Activated CD4-positive, alpha-beta T cell treated with anti-CD3 and anti-CD28 coated beads, Interleukin-2, Interleukin-4, amounts not matched to agents 100 ng/mL and 50 ng/mL, durations not matched to agents 16 hours and 8 hours (primary cell): ENCODE measurements at regions not wholly inside any gene's neighbourhood (a gene's known extent, or its start where the extent isn't known, plus 50 kb on each side); places are given as distances from the start of the nearest gene placed in this dataset.

Source experiments
- DNase-seq: peaks from one replicate; pipeline ENCODE4 v3.0.0-alpha.2; 2020; ENCODE audit warnings: low spot score

- no peak for DNase-seq
These were observed 59.0 kb downstream of the RPS29 start for GRCh38 chr14:49527221-49527620.

GRCh38 chr14:49526101-49526500, 60.1 kb downstream of the RPS29 start:
- no peak for DNase-seq

- DNase-seq: no peak
These were observed 69.9 kb downstream of the RPS29 start for GRCh38 chr14:49516286-49516685.

- no peak for DNase-seq
These were observed 73.6 kb downstream of the RPS29 start for GRCh38 chr14:49512571-49512970.

- no peak for DNase-seq
These were observed 74.0 kb downstream of the RPS29 start for GRCh38 chr14:49512147-49512551.

GRCh38 chr14:49508124-49508523, 78.1 kb downstream of the RPS29 start:
- DNase-seq: no peak

GRCh38 chr14:49506650-49507049, 79.5 kb downstream of the RPS29 start:
- no peak for DNase-seq

GRCh38 chr14:49505041-49505766, 81.0 kb downstream of the RPS29 start:
- no peak for DNase-seq

- peak; percentile 67 for DNase-seq
These were observed 88.3 kb downstream of the RPS29 start for GRCh38 chr14:49497725-49498348.

- no peak for DNase-seq
These were observed 88.9 kb downstream of the RPS29 start for GRCh38 chr14:49497267-49497666.

- DNase-seq: no peak
These were observed 91.3 kb downstream of the RPS29 start for GRCh38 chr14:49494836-49495235.

- no peak for DNase-seq
These were observed 92.6 kb downstream of the RPS29 start for GRCh38 chr14:49493557-49493956.

GRCh38 chr14:49492151-49492550, 94.0 kb downstream of the RPS29 start:
- DNase-seq: no peak

- no peak for DNase-seq
These were observed 96.8 kb downstream of the RPS29 start for GRCh38 chr14:49489341-49489740.

- no peak for DNase-seq
These were observed 98.9 kb downstream of the RPS29 start for GRCh38 chr14:49487238-49487637.

- no peak for DNase-seq
These were observed 100.9 kb downstream of the RPS29 start for GRCh38 chr14:49485290-49485689.

- no peak for DNase-seq
These were observed 102.0 kb downstream of the RPS29 start for GRCh38 chr14:49484180-49484579.

GRCh38 chr14:49483268-49483667, 102.9 kb downstream of the RPS29 start:
- DNase-seq: peak; percentile 1

GRCh38 chr14:49480979-49481498, 105.1 kb downstream of the RPS29 start:
- DNase-seq: no peak

GRCh38 chr14:49480053-49480760, 106.0 kb downstream of the RPS29 start:
- DNase-seq: no peak

- no peak for DNase-seq
These were observed 106.7 kb downstream of the RPS29 start for GRCh38 chr14:49479432-49479831.

- DNase-seq: no peak
These were observed 107.4 kb downstream of the RPS29 start for GRCh38 chr14:49478784-49479183.

- no peak for DNase-seq
These were observed 119.1 kb downstream of the RPS29 start for GRCh38 chr14:49467091-49467490.
